Stimulated activated CD4-positive, alpha-beta T cell treated with anti-CD3 and anti-CD28 coated beads, Interleukin-12 subunit alpha, Interleukin-12 subunit beta, amount 100 ng/mL, for 4 hours (primary cell): ENCODE measurements at regions not wholly inside any gene's neighbourhood (a gene's known extent, or its start where the extent isn't known, plus 50 kb on each side); places are given as distances from the start of the nearest gene placed in this dataset.
"Not testable (repeated sequence)": the region's sequence is repeated elsewhere in the genome, so short reads cannot be mapped to it uniquely, and the experiment has no call there.

ENCODE experiments used
- DNase-seq: peaks from one replicate; pipeline ENCODE4 v3.0.0-alpha.2; 2020

- no peak for DNase-seq
These were observed 104.4 kb downstream of the SEC23IP start for GRCh38 chr10:119996944-119997343.

DNA sequence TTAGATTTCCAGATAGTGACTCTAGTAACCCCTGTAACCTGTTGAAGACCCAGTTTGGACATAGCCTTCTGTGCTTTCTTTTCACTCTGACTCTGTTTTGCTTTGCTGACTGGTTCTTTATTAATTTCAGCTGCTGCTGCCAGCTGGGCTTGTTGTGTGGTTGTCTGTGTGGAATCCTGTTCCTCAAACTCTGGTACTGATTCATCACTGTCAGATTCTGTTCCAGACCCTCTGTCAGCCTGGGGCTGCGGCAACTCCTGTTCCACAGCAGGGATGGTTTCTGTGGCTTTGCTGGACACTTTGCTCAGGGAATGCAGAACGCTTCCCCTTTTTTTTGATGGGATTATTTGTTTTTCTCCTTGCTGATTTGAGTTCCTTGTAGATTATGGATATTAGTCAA is 104.9 kb downstream of the SEC23IP start:
- DNase-seq, result no peak

- no peak for DNase-seq
These were observed 110.3 kb downstream of the SEC23IP start for GRCh38 chr10:120002785-120003184.

GRCh38 chr10:120005207-120006201 is 113.0 kb downstream of the SEC23IP start:
- DNase-seq, result no peak

DNA sequence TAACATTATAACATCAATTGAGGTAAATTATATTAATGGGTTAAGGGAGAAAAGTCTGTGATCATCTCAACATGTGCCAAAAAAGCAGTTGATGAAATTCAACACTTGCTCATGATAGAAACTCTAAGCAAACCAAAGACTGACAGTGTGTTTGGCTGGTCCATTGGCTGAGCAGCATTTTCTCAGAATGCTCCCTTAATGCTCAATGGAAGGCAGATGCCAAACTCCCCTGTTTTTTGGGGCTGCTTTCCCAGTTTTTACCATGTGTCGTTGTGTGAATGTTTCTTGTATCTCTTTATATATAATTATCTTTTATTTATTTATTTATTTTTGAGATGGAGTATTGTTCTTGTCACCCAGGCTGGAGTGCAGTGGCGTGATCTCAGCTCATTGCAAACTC is 114.7 kb downstream of the SEC23IP start:
- no peak for DNase-seq

- no peak for DNase-seq
These were observed 119.0 kb downstream of the SEC23IP start for GRCh38 chr10:120011359-120012130.

DNA sequence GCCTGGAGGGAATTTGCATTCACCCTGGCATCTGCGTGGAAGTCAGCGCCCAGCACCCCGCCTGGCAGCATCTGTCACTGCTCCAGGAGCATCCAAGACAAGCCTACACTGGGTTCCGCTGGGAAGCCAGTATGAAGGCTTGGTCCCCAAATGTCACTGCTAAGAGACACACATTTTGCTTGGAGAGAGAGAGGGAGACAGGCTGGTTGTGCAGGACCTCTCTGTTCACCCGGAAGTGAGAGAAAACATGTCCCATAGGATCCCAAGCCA is 119.5 kb downstream of the SEC23IP start:
- DNase-seq, result no peak

DNA sequence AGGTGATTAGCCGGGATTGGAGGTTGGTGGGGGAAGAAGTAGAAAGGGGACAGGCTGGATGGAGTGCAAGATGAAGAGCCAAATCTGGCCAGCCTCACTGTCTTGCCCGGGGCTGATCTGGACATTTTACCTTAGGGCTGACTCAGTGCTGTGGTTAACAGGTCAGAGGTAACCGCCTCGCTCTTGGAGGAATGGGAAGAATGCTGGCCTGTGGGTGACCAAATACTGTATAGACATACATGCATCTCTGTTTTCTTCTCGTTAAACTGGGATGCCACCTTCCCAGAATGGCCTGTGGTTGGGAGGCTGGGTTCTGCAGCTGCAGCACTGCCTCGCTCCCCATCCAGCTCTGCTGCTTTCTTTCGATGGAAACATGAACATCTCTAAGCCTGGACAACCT is 120.0 kb downstream of the SEC23IP start:
- no peak for DNase-seq

- DNase-seq, result no peak
These were observed 121.5 kb downstream of the SEC23IP start for GRCh38 chr10:120014031-120014430.

GRCh38 chr10:120015064-120015463 is 122.5 kb downstream of the SEC23IP start:
- DNase-seq, result no peak

DNA sequence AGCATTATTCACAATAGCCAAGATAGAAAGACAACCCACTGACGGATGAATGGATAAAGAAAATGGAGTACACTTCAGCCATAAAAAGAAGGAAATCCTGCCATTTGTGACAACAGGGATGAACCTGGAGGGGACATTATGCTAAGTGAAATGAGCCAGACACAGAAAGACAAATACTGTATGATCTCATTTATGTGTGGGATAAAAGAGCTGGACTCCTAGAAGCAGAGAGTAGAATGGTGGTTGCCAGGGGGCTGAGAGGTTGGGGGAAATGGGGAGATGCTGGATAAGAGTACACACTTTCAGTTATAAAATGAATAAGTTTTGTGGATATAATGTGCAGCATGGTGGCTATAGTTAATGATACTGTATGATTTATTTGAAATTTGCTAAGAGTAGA is 124.4 kb downstream of the SEC23IP start:
- DNase-seq, result no peak

DNA sequence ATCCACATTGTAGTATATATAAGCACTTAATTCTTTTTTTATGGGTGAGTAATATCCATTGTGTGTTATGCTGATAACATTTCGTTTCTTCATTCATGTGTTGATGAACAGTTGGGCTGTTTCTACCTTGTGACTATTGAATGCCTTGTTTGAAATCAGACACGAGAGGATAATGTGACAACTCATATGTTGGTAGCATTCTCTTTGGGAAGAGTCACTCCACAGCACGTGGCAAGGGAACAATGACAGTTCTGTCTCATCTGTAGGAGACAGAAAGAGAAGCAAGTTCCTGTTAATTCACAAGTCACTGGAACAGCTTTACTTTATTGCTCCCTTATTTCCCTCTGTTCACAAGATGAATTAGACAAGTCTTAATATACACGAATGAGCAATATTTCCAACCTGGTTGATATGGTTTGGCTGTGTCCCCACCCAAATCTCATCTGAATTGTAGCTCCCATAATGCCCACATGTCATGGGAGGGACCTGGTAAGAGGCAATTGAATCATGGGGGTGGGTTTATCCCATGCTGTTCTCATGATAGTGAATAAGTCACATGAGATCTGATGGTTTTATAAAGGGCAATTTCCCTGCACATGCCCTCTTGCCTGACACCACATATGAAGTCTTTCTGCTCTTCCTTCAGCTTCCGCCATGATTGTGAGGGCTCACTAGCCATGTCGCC is 125.3 kb downstream of the SEC23IP start:
- DNase-seq, result no peak

- DNase-seq, result no peak
These were observed 126.2 kb downstream of the SEC23IP start for GRCh38 chr10:120018695-120019094.

DNA sequence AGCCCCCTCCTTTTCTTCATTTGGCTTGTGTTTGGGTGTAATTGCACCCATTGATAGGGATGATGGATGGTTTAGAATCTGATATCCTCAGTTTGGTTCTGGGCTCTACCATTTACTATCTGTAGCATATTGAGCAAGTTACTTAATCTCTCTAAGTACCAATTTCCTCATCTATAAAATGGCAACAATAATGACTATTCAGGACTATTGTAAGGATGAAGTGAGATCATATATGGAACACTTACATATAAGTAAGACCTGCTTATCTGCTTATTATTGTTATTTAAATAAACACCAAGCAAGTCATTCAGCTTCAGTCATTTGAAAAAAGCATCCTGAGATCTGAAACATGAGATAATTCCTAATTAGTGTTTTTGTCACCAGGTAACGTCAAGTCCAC is 127.0 kb downstream of the SEC23IP start:
- DNase-seq, result no peak

GRCh38 chr10:120022357-120022756 is 129.8 kb downstream of the SEC23IP start:
- no peak for DNase-seq

GRCh38 chr10:120034236-120034635 is 141.7 kb downstream of the SEC23IP start:
- no peak for DNase-seq

- DNase-seq, result no peak
These were observed 146.5 kb downstream of the SEC23IP start for GRCh38 chr10:120039046-120039445.

DNA sequence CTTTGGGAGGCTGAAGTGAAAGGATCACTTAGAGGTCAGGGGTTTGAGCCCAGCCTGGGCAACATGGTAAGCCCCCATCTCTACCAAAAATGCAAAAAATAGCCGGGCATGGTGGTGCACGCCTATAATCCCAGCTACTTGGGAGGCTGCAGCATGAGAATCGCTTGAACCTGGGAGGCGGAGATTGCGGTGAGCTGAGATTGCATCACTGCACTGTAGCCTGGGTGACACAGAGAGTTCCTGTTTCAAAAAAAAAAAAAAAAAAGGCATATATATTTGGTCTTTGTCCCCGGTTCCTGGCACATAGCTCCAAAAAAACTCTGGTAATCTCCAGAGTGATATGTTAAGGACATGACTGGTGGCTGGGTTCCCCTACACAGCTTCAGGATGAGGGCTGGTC is 147.3 kb downstream of the SEC23IP start:
- DNase-seq, result no peak

DNA sequence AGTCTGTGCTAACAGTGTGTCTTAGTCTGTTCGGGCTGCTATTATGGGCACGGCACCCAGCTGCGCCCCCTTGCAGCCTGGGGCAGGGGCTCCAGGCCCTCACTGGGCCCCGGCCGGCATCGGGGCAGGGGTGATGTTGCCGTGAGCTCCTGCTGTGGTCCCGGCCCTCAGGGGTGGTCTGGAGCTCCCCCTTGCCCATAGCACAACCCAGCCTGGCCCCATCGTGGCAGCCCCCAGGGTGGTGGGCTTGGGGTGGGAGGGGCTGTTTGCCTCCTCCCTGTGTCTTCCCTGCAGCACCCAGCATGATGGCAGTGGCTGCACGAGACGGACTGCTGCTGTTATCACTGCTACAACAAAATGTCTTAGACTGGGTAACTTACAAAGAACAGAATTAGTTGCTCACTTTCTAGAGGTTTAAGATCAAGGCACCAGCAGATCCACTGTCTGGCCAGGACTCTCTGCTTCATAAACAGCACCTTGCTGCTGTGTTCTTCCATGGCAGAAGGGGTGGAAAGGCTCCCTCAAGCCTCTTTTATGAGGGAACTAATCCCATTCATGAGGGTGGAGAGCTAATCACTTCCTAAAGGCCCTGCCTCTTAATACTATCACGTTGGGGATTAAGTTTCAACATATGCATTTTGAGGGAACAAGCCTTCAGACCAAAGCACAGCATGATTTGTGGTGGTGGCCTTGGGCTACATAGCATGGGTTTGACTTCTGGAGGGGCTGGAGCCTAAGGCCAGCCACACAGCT is 149.5 kb downstream of the SEC23IP start:
- no peak for DNase-seq

DNA sequence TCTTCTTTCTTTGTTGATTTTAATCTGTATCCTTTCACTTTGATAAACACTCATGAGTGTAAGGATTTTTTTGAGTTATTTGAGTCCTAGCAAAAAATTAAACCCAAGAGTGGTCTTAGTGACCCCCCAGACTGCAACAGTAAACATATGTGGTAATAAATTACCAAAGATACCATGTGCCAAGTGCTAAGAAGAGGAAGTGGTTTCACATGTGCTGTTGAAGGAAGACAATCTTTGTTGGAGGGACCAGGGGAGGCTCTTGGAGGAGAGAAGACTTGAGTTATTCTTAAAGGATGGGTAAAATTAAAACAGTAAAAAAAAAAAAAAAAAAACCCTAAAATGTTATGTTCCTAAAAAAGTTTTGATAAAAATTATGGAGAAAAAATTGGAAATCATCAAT is 150.2 kb downstream of the SEC23IP start:
- no peak for DNase-seq

DNA sequence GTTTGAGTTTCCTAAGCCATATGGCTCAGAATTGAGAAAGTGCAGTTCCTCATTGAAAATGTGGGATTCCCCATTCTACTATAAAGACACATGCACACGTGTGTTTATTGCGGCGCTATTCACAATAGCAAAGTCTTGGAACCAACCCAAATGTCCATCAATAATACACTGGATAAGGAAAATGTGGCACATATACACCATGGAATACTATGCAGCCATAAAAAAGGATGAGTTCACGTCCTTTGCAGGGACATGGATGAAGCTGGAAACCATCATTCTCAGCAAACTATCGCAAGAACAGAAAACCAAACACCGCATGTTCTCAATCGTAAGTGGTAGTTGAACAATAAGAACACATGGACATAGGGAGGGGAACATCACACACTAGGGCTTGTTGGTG is 154.8 kb downstream of the SEC23IP start:
- not testable (repeated sequence) for DNase-seq

GRCh38 chr10:120047926-120048325 is 155.4 kb downstream of the SEC23IP start:
- DNase-seq, result no peak

- DNase-seq, result no peak
These were observed 155.9 kb downstream of the SEC23IP start for GRCh38 chr10:120048391-120048790.
